DND-41 (cell line): ENCODE measurements at regions not wholly inside any gene's neighbourhood (a gene's known extent, or its start where the extent isn't known, plus 50 kb on each side); places are given as distances from the start of the nearest gene placed in this dataset.

Experiments
- ATAC-seq: fragments of 200-7000 bp; cut with Tn5 transposase; 3 replicates; pipeline ENCODE4 v1.9.1; 2021; ENCODE audit warnings: low read depth; ENCODE audit not compliant: insufficient read depth
- DNase-seq: peaks from one replicate; pipeline ENCODE4 v3.0.0-alpha.2; 2020
- H2AFZ ChIP-seq: 2 replicates; pipeline ENCODE4 v1.6.0; 2012; ENCODE audit warnings: low read depth, low read length
- H3K27ac ChIP-seq: 2 replicates; pipeline ENCODE4 v1.5.1; 2012; ENCODE audit warnings: low read length, inconsistent platforms
- H3K27me3 ChIP-seq: fragments of 200-600 bp; sonication (generic); 2 replicates; pipeline ENCODE4 v1.6.0; 2012; ENCODE audit warnings: low read length, mild to moderate bottlenecking, inconsistent platforms; ENCODE audit not compliant: insufficient read depth, poor library complexity
- H3K36me3 ChIP-seq: 2 replicates; pipeline ENCODE4 v1.5.1; 2012; ENCODE audit warnings: low read length, inconsistent platforms; ENCODE audit not compliant: insufficient read depth
- H3K4me1 ChIP-seq: 2 replicates; pipeline ENCODE4 v1.5.1; 2012; ENCODE audit warnings: mild to moderate bottlenecking, low read length; ENCODE audit not compliant: insufficient read depth
- H3K4me2 ChIP-seq: 2 replicates; pipeline ENCODE4 v1.6.0; 2012; ENCODE audit warnings: mild to moderate bottlenecking, moderate library complexity, low read length, inconsistent platforms; ENCODE audit not compliant: insufficient read depth
- H3K4me3 ChIP-seq, 2 experiments: fragments of 200-600 bp in 1 of 2; shearing (Covaris generic) in 1 of 2; 2 replicates each; pipeline ENCODE4 v1.5.1; 2012 to 2016; ENCODE audit warnings: inconsistent platforms in 2 of 2, low read length in 2 of 2, mild to moderate bottlenecking in 2 of 2, low read depth in 1 of 2, moderate library complexity in 1 of 2
- H3K79me2 ChIP-seq: 2 replicates; pipeline ENCODE4 v1.6.0; 2012; ENCODE audit warnings: low read length, inconsistent platforms; ENCODE audit not compliant: insufficient read depth
- H3K9ac ChIP-seq: 2 replicates; pipeline ENCODE4 v1.6.0; 2012; ENCODE audit warnings: low read depth, mild to moderate bottlenecking, inconsistent platforms, low read length, moderate library complexity
- H3K9me3 ChIP-seq: 2 replicates; pipeline ENCODE4 v1.5.1; 2012; ENCODE audit warnings: low read length, moderate library complexity, mild to moderate bottlenecking, inconsistent platforms; ENCODE audit not compliant: insufficient read depth, severe bottlenecking
- H4K20me1 ChIP-seq: 2 replicates; pipeline ENCODE4 v1.6.0; 2012; ENCODE audit warnings: low read length; ENCODE audit not compliant: insufficient read depth
- EZH2 ChIP-seq: IDR thresholded peaks from 3 replicates; pipeline ENCODE4 v1.6.1; 2012; ENCODE audit warnings: borderline replicate concordance, low read depth, mild to moderate bottlenecking, moderate library complexity, low read length, inconsistent platforms; ENCODE audit not compliant: severe bottlenecking
- TF ChIP-seq, protein P1 (sequence below): IDR thresholded peaks from 2 replicates; pipeline ENCODE4 v1.5.1; 2012; ENCODE audit warnings: borderline replicate concordance, low read length, moderate library complexity, mild to moderate bottlenecking; ENCODE audit not compliant: poor library complexity, severe bottlenecking; ENCODE audit errors: extremely low read depth

- no peak overlapping the region for H2AFZ ChIP-seq
- no peak overlapping the region for H3K9ac ChIP-seq
- no peaks in the 10 kb centered on the region for H4K20me1 ChIP-seq
- no peaks in the 10 kb centered on the region for H3K36me3 ChIP-seq
- no peaks in the 10 kb centered on the region for H3K9me3 ChIP-seq
- no peaks in the 10 kb centered on the region for H3K79me2 ChIP-seq
- H3K27ac ChIP-seq: no peak overlapping the region
- ATAC-seq (no peak), DNase-seq (no peak)
- H3K4me1 ChIP-seq: no peaks in the 10 kb centered on the region
- no peaks in the 10 kb centered on the region for H3K27me3 ChIP-seq
- TF ChIP-seq, protein P1, sequence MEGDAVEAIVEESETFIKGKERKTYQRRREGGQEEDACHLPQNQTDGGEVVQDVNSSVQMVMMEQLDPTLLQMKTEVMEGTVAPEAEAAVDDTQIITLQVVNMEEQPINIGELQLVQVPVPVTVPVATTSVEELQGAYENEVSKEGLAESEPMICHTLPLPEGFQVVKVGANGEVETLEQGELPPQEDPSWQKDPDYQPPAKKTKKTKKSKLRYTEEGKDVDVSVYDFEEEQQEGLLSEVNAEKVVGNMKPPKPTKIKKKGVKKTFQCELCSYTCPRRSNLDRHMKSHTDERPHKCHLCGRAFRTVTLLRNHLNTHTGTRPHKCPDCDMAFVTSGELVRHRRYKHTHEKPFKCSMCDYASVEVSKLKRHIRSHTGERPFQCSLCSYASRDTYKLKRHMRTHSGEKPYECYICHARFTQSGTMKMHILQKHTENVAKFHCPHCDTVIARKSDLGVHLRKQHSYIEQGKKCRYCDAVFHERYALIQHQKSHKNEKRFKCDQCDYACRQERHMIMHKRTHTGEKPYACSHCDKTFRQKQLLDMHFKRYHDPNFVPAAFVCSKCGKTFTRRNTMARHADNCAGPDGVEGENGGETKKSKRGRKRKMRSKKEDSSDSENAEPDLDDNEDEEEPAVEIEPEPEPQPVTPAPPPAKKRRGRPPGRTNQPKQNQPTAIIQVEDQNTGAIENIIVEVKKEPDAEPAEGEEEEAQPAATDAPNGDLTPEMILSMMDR: no peak
- no peak for TF ChIP-seq EZH2
- no peak overlapping the region for H3K4me3 ChIP-seq
- no peak overlapping the region for H3K4me2 ChIP-seq
Observed at GRCh38 chr16:22726868-22727267, 87.1 kb upstream of the HS3ST2 start.

- no peaks in the 10 kb centered on the region for H3K27me3 ChIP-seq
- H3K9ac ChIP-seq: no peak overlapping the region
- no peak for TF ChIP-seq EZH2
- TF ChIP-seq, protein P1: no peak
- H3K36me3 ChIP-seq: no peaks in the 10 kb centered on the region
- H3K4me2 ChIP-seq: no peak overlapping the region
- no peaks in the 10 kb centered on the region for H3K9me3 ChIP-seq
- H3K79me2 ChIP-seq: no peaks in the 10 kb centered on the region
- no peaks in the 10 kb centered on the region for H4K20me1 ChIP-seq
- no peak overlapping the region for H3K4me3 ChIP-seq
- DNase-seq (no peak), ATAC-seq (no peak)
- no peak overlapping the region for H3K27ac ChIP-seq
- no peaks in the 10 kb centered on the region for H3K4me1 ChIP-seq
- no peak overlapping the region for H2AFZ ChIP-seq
Observed at GRCh38 chr16:22727285-22728166, 86.4 kb upstream of the HS3ST2 start.

DNA sequence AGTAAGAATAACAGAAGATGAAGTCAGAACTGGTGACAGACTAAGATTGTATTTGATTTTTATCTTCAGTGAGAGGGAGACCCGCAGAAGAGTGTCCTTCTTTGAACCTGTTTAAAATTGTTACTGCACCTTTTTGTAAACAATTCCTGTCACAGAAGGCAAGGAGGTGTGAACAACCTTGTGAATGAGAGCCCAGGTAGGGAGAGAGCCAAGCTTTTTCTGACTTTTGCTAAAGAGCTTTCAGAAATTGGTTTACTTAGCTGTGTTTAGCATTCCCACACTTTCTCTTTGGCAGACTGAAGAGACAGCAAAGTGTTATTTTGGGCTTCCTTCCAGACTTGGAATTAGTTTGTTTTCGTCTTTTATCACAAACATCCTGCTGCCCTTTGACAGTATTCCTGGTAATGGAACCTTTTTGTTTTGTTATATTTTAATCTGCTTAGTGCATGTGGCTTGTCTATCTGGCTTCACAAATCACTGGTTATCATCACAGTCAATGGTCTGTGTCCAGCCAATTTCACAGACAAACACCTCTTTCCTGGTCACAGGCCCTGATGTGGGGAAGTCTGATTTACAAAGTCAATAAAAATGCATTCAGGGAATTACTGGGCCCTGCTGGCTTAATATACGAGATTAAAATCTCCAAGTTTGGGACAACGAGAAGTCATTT, 85.7 kb upstream of the HS3ST2 start:
- DNase-seq (no peak), ATAC-seq (no peak)
- Histone ChIP-seq H3K79me2 (no peaks in the 10 kb centered on the region), H3K4me2 (no peak overlapping the region), H3K9me3 (no peaks in the 10 kb centered on the region), H3K36me3 (no peaks in the 10 kb centered on the region), H3K9ac (no peak overlapping the region), H3K27me3 (peaks cover 5% of the 10 kb centered on the region), H3K27ac (no peak overlapping the region), H3K4me1 (no peaks in the 10 kb centered on the region), H3K4me3 (no peak overlapping the region), H2AFZ (no peak overlapping the region), H4K20me1 (no peaks in the 10 kb centered on the region)
- TF ChIP-seq, protein P1: no peak
- no peak for TF ChIP-seq EZH2
